WI38 (cell line): ENCODE measurements at regions not wholly inside any gene's neighbourhood (a gene's known extent, or its start where the extent isn't known, plus 50 kb on each side); places are given as distances from the start of the nearest gene placed in this dataset.

Experiments
- H3K4me3 ChIP-seq: 2 replicates; pipeline ENCODE4 v1.5.1; 2011; ENCODE audit warnings: low read depth, mild to moderate bottlenecking, control low read depth, low read length
- CTCF ChIP-seq: IDR thresholded peaks from 2 replicates; pipeline ENCODE4 v1.5.1; 2012; ENCODE audit warnings: low read depth, mild to moderate bottlenecking, control low read depth, low read length

GRCh38 chr22:23001463-23001862 lies 68.9 kb upstream of the GNAZ start:
- H3K4me3 ChIP-seq, result no peak overlapping the region
- TF ChIP-seq CTCF, result no peak

- no peak for TF ChIP-seq CTCF
- no peak overlapping the region for H3K4me3 ChIP-seq
Measured at GRCh38 chr22:23002612-23003180, 67.6 kb upstream of the GNAZ start.

- no peak for TF ChIP-seq CTCF
- H3K4me3 ChIP-seq, result no peak overlapping the region
Measured at GRCh38 chr22:23007823-23008222, 62.5 kb upstream of the GNAZ start.

- H3K4me3 ChIP-seq, result no peak overlapping the region
- no peak for TF ChIP-seq CTCF
Measured at GRCh38 chr22:23008896-23009295, 61.4 kb upstream of the GNAZ start.
